CD14-positive monocyte (primary cell): ENCODE measurements at regions not wholly inside any gene's neighbourhood (a gene's known extent, or its start where the extent isn't known, plus 50 kb on each side); places are given as distances from the start of the nearest gene placed in this dataset.

ENCODE experiments used
- DNase-seq, 3 donors: peaks; one replicate each; pipeline ENCODE4 v3.0.0-alpha.2; 2011 to 2022
- H2AFZ ChIP-seq: 2 replicates; pipeline ENCODE4 v1.6.0; 2012; ENCODE audit warnings: mild to moderate bottlenecking, low read depth, low read length, inconsistent platforms; ENCODE audit not compliant: insufficient read depth, poor library complexity, severe bottlenecking
- H3K27ac ChIP-seq, 2 donors: 1 replicate in 1 of 2; 2 replicates in 1 of 2; pipeline ENCODE4 v1.5.1; 2012 to 2013; ENCODE audit warnings: low read length in 2 of 2, control low read depth in 1 of 2, inconsistent platforms in 1 of 2, low read depth in 1 of 2, mild to moderate bottlenecking in 1 of 2
- H3K27me3 ChIP-seq, 2 donors: one replicate each; pipeline versions ENCODE4 v1.6.0 to v1.6.1; 2011 to 2013; ENCODE audit warnings: low read length in 2 of 2; ENCODE audit not compliant: control insufficient read depth in 2 of 2, insufficient read depth in 2 of 2
- H3K36me3 ChIP-seq, 2 donors: replicated peaks in 1 of 2; 1 replicate in 1 of 2; 2 replicates in 1 of 2; pipeline versions ENCODE4 v1.5.1 to v1.6.1; 2012 to 2013; ENCODE audit warnings: low read length in 2 of 2, control low read depth in 1 of 2, inconsistent platforms in 1 of 2, mild to moderate bottlenecking in 1 of 2; ENCODE audit not compliant: insufficient read depth in 2 of 2, control insufficient read depth in 1 of 2
- H3K4me1 ChIP-seq, 2 donors: 1 replicate in 1 of 2; 2 replicates in 1 of 2; pipeline versions ENCODE4 v1.5.1 to v1.6.1; 2012 to 2013; ENCODE audit warnings: low read length in 2 of 2, control low read depth in 1 of 2, inconsistent platforms in 1 of 2, mild to moderate bottlenecking in 1 of 2, moderate library complexity in 1 of 2; ENCODE audit not compliant: insufficient read depth in 2 of 2, control insufficient read depth in 1 of 2
- H3K4me2 ChIP-seq: replicated peaks from 2 replicates; pipeline ENCODE3; 2012; ENCODE audit warnings: low read length, moderate library complexity, mild to moderate bottlenecking; ENCODE audit not compliant: poor library complexity, severe bottlenecking; ENCODE audit errors: extremely low read depth
- H3K4me3 ChIP-seq, 3 experiments: fragments of 200-600 bp in 1 of 3; sonication (generic) in 1 of 3; replicated peaks in 1 of 3; 1 replicate in 2 of 3; 2 replicates in 1 of 3; pipeline ENCODE4 v1.5.1; 2011 to 2013; ENCODE audit warnings: low read length in 3 of 3, mild to moderate bottlenecking in 3 of 3, control low read depth in 2 of 3, low read depth in 2 of 3, inconsistent platforms in 1 of 3, moderate library complexity in 1 of 3
- H3K79me2 ChIP-seq: 2 replicates; pipeline ENCODE4 v1.6.0; 2012; ENCODE audit warnings: mild to moderate bottlenecking, control low read depth, inconsistent platforms, low read length, moderate library complexity; ENCODE audit not compliant: insufficient read depth
- H3K9ac ChIP-seq: 2 replicates; pipeline ENCODE4 v1.6.0; 2017; ENCODE audit warnings: low read length, mild to moderate bottlenecking; ENCODE audit not compliant: insufficient read depth, poor library complexity, severe bottlenecking
- H3K9me3 ChIP-seq, 2 donors: replicated peaks in 1 of 2; 1 replicate in 1 of 2; 2 replicates in 1 of 2; pipeline versions ENCODE4 v1.5.1 to v1.6.1; 2012 to 2013; ENCODE audit warnings: low read length in 2 of 2, control low read depth in 1 of 2; ENCODE audit not compliant: control insufficient read depth in 1 of 2, insufficient read depth in 1 of 2
- H4K20me1 ChIP-seq: 2 replicates; pipeline ENCODE4 v1.6.0; 2012; ENCODE audit warnings: mild to moderate bottlenecking, low read length, control low read depth, moderate library complexity; ENCODE audit not compliant: insufficient read depth
- H3K27ac Mint-ChIP-seq, 7 donors: one replicate each; pipeline ENCODE4 v1.8.0; 2020; ENCODE audit warnings: mild to moderate bottlenecking in 7 of 7, mixed read lengths in 7 of 7, moderate library complexity in 6 of 7, inconsistent platforms in 2 of 7
- H3K27me3 Mint-ChIP-seq, 3 donors: one replicate each; pipeline ENCODE4 v1.8.0; 2021 to 2022; ENCODE audit warnings: low read depth in 3 of 3, mild to moderate bottlenecking in 3 of 3, mixed read lengths in 3 of 3, moderate library complexity in 3 of 3, inconsistent platforms in 1 of 3
- H3K36me3 Mint-ChIP-seq, 2 donors: one replicate each; pipeline ENCODE4 v1.8.0; 2020; ENCODE audit warnings: mixed read lengths in 2 of 2, inconsistent platforms in 1 of 2, mild to moderate bottlenecking in 1 of 2
- H3K4me1 Mint-ChIP-seq: one replicate; pipeline ENCODE4 v1.8.0; 2020; ENCODE audit warnings: mild to moderate bottlenecking, mixed read lengths
- H3K4me3 Mint-ChIP-seq, 2 donors: one replicate each; pipeline ENCODE4 v1.8.0; 2020; ENCODE audit warnings: mild to moderate bottlenecking in 2 of 2, mixed read lengths in 2 of 2, moderate library complexity in 1 of 2
- H3K9me3 Mint-ChIP-seq, 7 donors: one replicate each; pipeline ENCODE4 v1.8.0; 2020 to 2022; ENCODE audit warnings: mixed read lengths in 7 of 7, mild to moderate bottlenecking in 6 of 7, moderate library complexity in 6 of 7, inconsistent platforms in 2 of 7
- WGBS: methylation state at CpG from one replicate; pipeline ENCODE4 v1.1.5; 2013; ENCODE audit warnings: missing lambda C conversion rate; ENCODE audit not compliant: insufficient coverage; 5-methylcytosine and 5-hydroxymethylcytosine counted together
- intact Hi-C, 2 donors: fragments of 100-400 bp; cut with micrococcal nuclease; formaldehyde crosslinking; loops; one replicate each; pipeline versions ENCODE4 v1.15.0 to v1.15.1; 2023
- TF ChIP-seq, protein P1 (sequence below): fragments of 200-600 bp; IDR thresholded peaks from one replicate; pipeline ENCODE4 v1.8.0; 2022; ENCODE audit warnings: antibody characterized with exemption, mild to moderate bottlenecking

DNA sequence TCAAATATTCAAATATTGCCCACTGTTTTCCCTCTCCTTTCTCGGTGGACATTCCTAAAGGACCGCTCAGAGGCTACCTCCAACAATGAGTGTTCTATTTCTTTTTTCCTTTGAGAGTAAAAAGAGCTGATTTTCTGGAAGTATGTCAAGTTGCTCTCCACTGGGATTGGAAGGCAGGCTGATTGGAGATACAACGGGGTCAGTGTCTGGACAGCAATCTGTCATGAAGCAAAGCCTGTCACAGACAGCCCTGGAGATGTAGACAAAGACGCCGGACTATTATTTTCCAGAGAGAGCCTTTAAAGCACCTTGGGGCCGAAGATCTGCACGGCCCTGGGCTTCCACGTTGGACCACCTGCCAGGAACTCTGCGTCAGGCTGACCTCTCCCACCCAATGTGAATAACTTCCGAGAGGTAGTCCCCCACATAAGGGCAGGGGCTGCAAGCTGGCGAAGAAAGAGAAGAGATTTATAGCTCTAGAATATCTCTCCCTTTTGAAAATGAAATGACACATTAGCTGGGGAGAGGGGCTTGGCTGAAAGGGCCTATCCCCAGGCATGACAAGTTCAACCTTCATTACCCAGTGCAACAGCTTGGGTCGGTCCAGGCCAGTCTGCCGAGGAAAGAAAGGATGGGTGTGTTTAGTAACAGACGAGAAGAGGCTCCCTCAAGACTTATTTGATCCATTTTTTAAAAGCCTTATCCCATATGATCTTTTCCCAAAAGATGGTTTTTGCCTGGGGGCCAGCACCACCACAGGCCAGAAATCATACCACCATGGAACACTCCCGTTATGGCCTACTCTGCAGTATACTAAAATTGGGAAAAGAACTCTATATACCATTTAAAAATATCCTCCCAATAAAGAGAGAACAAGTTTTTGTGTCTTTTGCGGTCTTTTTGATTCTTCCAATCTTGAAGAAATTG lies 131.1 kb downstream of the OLIG3 start:
- no peak overlapping the region for H3K27ac ChIP-seq
- TF ChIP-seq, protein P1, sequence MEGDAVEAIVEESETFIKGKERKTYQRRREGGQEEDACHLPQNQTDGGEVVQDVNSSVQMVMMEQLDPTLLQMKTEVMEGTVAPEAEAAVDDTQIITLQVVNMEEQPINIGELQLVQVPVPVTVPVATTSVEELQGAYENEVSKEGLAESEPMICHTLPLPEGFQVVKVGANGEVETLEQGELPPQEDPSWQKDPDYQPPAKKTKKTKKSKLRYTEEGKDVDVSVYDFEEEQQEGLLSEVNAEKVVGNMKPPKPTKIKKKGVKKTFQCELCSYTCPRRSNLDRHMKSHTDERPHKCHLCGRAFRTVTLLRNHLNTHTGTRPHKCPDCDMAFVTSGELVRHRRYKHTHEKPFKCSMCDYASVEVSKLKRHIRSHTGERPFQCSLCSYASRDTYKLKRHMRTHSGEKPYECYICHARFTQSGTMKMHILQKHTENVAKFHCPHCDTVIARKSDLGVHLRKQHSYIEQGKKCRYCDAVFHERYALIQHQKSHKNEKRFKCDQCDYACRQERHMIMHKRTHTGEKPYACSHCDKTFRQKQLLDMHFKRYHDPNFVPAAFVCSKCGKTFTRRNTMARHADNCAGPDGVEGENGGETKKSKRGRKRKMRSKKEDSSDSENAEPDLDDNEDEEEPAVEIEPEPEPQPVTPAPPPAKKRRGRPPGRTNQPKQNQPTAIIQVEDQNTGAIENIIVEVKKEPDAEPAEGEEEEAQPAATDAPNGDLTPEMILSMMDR = no peak
- no peaks in the 10 kb centered on the region for H4K20me1 ChIP-seq
- no peaks in the 10 kb centered on the region for H3K36me3 ChIP-seq
- H3K36me3 Mint-ChIP-seq = peaks cover 0 to 2% of the 10 kb centered on the region in 2 donors
- no peaks in the 10 kb centered on the region for H3K27me3 Mint-ChIP-seq
- H3K27ac Mint-ChIP-seq = peak overlapping the region in 4 of 7 donors; percentile 8 to 54 (median 43)
- H3K9me3 ChIP-seq = no peaks in the 10 kb centered on the region
- no peak overlapping the region for H3K4me2 ChIP-seq
- H3K27me3 ChIP-seq = no peaks in the 10 kb centered on the region
- no peaks in the 10 kb centered on the region for H3K79me2 ChIP-seq
- intact Hi-C loops = no loop called here
- no peak for DNase-seq
- H3K4me1 Mint-ChIP-seq = peaks cover 18% of the 10 kb centered on the region
- H3K9ac ChIP-seq = no peak overlapping the region
- peaks cover 8 to 14% of the 10 kb centered on the region in 2 donors for H3K4me1 ChIP-seq
- no peak overlapping the region for H2AFZ ChIP-seq
- no peak overlapping the region for H3K4me3 ChIP-seq
- H3K9me3 Mint-ChIP-seq = peaks cover 0 to 2% (median 0%) of the 10 kb centered on the region in 7 donors
- 98% methylated on average over 7 of the region's 16 CpGs for WGBS
- H3K4me3 Mint-ChIP-seq = no peak overlapping the region

DNA sequence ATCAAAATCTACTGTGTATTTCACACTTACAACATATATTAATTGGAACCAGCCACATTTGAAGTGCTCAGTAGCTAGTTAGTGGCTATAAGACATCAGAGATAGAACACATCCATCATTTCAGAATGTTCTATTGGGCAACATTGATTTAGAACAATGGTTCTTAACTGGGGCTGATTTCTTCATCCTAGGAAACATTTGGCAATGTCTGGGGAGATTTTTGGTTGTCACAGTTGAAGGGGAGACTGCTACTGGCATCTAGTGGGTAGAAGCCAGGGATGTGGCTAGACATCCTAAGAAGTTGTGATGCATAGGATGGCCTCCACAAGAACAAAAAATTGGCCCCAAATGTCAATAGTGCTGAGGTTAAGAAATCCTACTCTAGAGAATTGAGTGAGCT lies 132.5 kb downstream of the OLIG3 start:
- H3K79me2 ChIP-seq = no peaks in the 10 kb centered on the region
- H4K20me1 ChIP-seq = no peaks in the 10 kb centered on the region
- peaks cover 8 to 14% of the 10 kb centered on the region in 2 donors for H3K4me1 ChIP-seq
- no peaks in the 10 kb centered on the region for H3K9me3 ChIP-seq
- no peak overlapping the region for H2AFZ ChIP-seq
- no peak overlapping the region for H3K4me2 ChIP-seq
- Mint-ChIP-seq H3K4me1 (peaks cover 18% of the 10 kb centered on the region), H3K4me3 (no peak overlapping the region), H3K36me3 (peaks cover 0 to 2% of the 10 kb centered on the region in 2 donors), H3K27me3 (no peaks in the 10 kb centered on the region), H3K27ac (no peak overlapping the region), H3K9me3 (peaks cover 0 to 2% (median 0%) of the 10 kb centered on the region in 7 donors)
- H3K27me3 ChIP-seq = no peaks in the 10 kb centered on the region
- peak; percentile 35 to 63 (median 61) for DNase-seq
- H3K27ac ChIP-seq = no peak overlapping the region
- TF ChIP-seq, protein P1 = no peak
- intact Hi-C loops = no loop called here
- H3K4me3 ChIP-seq = no peak overlapping the region
- no peak overlapping the region for H3K9ac ChIP-seq
- no peaks in the 10 kb centered on the region for H3K36me3 ChIP-seq
